Thyroid gland (tissue), 4 donors: ENCODE measurements at regions not wholly inside any gene's neighbourhood (a gene's known extent, or its start where the extent isn't known, plus 50 kb on each side); places are given as distances from the start of the nearest gene placed in this dataset.

ENCODE experiments used
- DNase-seq, 2 donors: peaks; one replicate each; pipeline ENCODE4 v3.0.0-alpha.2; 2019
- H3K27ac ChIP-seq, 3 donors: fragments of 200-600 bp; sonication (generic); 1 replicate in 2 of 3; 2 replicates in 1 of 3; pipeline ENCODE4 v1.5.1; 2016 to 2019; ENCODE audit warnings: mild to moderate bottlenecking in 1 of 3, moderate library complexity in 1 of 3
- H3K27me3 ChIP-seq: fragments of 200-600 bp; sonication (generic); one replicate; pipeline ENCODE4 v1.5.1; 2019
- H3K36me3 ChIP-seq, 2 donors: fragments of 200-600 bp; sonication (generic); one replicate each; pipeline ENCODE4 v1.5.1; 2016 to 2019
- H3K4me1 ChIP-seq, 2 donors: fragments of 200-600 bp; sonication (generic); one replicate each; pipeline ENCODE4 v1.5.1; 2017 to 2019
- H3K4me3 ChIP-seq, 3 donors: fragments of 200-600 bp; sonication (generic); replicated peaks in 1 of 3; 1 replicate in 2 of 3; 2 replicates in 1 of 3; pipeline ENCODE4 v1.5.1; 2016; ENCODE audit warnings: mild to moderate bottlenecking in 1 of 3
- H3K9me3 ChIP-seq: fragments of 200-600 bp; sonication (generic); one replicate; pipeline ENCODE4 v1.5.1; 2017
- POLR2A ChIP-seq, 2 donors: fragments of 450-650 bp; IDR thresholded peaks; one replicate each; pipeline ENCODE4 v1.6.1; 2017; ENCODE audit warnings: antibody characterized with exemption in 2 of 2, mild to moderate bottlenecking in 2 of 2, moderate library complexity in 1 of 2
- WGBS, 2 donors: methylation state at CpG; one replicate each; pipeline ENCODE4 v1.1.5; 2017; 5-methylcytosine and 5-hydroxymethylcytosine counted together
- intact Hi-C: fragments of 100-400 bp; cut with DNase I; formaldehyde crosslinking; loops from one replicate; pipeline ENCODE4 v1.15.1; 2023
- TF ChIP-seq, protein P1 (sequence below), 6 experiments: fragments of 200-600 bp in 3 of 6; fragments of 450-650 bp in 3 of 6; sonication (generic) in 3 of 6; IDR thresholded peaks; one replicate each; pipeline ENCODE4 v1.5.1; 2016 to 2019; ENCODE audit warnings: antibody characterized with exemption in 6 of 6, mild to moderate bottlenecking in 2 of 6, inconsistent platforms in 1 of 6, moderate library complexity in 1 of 6

DNA sequence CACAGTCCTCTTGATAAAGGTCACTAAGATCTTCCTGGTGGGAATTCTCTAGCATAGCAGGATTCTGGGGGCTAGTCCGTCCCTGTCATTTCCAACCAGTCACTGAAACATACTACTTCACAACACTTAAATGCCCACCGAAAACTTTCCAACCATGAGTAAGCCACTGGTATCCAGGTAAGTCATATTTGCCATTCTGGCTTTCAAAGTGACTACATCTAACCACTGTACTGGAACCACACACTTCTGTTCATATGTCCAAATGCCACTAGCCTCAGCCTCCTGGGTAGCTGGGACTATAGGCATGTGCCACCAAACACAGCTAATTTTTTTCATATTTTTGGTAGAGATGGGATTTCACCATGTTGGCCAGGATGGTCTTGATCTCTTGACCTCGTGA, 64.3 kb upstream of the VANGL1 start:
- Histone ChIP-seq H3K4me1 (no peaks in the 10 kb centered on the region), H3K4me3 (no peak overlapping the region), H3K27me3 (no peaks in the 10 kb centered on the region), H3K9me3 (no peaks in the 10 kb centered on the region), H3K36me3 (no peaks in the 10 kb centered on the region), H3K27ac (no peak overlapping the region)
- intact Hi-C loops = no loop called here
- no peak for DNase-seq
- TF ChIP-seq, protein P1, sequence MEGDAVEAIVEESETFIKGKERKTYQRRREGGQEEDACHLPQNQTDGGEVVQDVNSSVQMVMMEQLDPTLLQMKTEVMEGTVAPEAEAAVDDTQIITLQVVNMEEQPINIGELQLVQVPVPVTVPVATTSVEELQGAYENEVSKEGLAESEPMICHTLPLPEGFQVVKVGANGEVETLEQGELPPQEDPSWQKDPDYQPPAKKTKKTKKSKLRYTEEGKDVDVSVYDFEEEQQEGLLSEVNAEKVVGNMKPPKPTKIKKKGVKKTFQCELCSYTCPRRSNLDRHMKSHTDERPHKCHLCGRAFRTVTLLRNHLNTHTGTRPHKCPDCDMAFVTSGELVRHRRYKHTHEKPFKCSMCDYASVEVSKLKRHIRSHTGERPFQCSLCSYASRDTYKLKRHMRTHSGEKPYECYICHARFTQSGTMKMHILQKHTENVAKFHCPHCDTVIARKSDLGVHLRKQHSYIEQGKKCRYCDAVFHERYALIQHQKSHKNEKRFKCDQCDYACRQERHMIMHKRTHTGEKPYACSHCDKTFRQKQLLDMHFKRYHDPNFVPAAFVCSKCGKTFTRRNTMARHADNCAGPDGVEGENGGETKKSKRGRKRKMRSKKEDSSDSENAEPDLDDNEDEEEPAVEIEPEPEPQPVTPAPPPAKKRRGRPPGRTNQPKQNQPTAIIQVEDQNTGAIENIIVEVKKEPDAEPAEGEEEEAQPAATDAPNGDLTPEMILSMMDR (IDR thresholded peaks at IDR 0.05) = no peak
- no peak for TF ChIP-seq POLR2A (IDR thresholded peaks at IDR 0.05)
- WGBS, 2 donors = 87 to 90% methylated on average over 3 of the region's 3 CpGs

GRCh38 chr1:115575661-115576060, 66.1 kb upstream of the VANGL1 start:
- no peak for DNase-seq
- intact Hi-C loops = no loop called here
- TF ChIP-seq, protein P1 (IDR thresholded peaks at IDR 0.05) = no peak
- no peak for TF ChIP-seq POLR2A (IDR thresholded peaks at IDR 0.05)

DNA sequence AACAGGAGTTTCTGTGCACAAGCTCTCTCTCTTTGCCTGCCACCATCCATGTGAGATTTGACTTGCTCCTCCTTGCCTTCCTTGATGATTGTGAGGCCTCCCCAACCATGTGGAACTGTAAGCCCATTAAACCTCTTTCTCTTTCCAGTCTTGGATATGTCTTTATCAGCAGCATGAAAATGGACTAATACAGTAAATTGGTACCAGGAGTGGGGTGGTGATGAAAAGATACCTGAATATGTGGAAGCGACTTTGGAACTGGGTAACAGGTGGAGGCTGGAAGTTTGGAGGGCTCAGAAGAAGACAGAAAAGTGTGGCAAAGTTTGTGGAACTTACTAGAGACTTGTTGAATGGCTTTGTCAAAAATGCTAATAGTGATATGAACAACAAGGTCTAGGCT, 69.1 kb upstream of the VANGL1 start:
- no peak for DNase-seq
- intact Hi-C loops = no loop called here
- Histone ChIP-seq H3K27ac (no peak overlapping the region), H3K9me3 (no peaks in the 10 kb centered on the region), H3K4me1 (no peaks in the 10 kb centered on the region), H3K4me3 (no peak overlapping the region), H3K27me3 (no peaks in the 10 kb centered on the region), H3K36me3 (no peaks in the 10 kb centered on the region)
- TF ChIP-seq POLR2A (IDR thresholded peaks at IDR 0.05) = no peak
- TF ChIP-seq, protein P1 (IDR thresholded peaks at IDR 0.05) = no peak
- 91 to 97% methylated on average over 1 of the region's 1 CpG for WGBS, 2 donors

More at GRCh38 chr1:115575661-115576060, 66.1 kb upstream of the VANGL1 start:
- H3K4me1 ChIP-seq = no peaks in the 10 kb centered on the region
- no peaks in the 10 kb centered on the region for H3K9me3 ChIP-seq
- H3K27ac ChIP-seq = no peak overlapping the region
- H3K36me3 ChIP-seq = no peaks in the 10 kb centered on the region
- H3K4me3 ChIP-seq = no peak overlapping the region
- no peaks in the 10 kb centered on the region for H3K27me3 ChIP-seq

- TF ChIP-seq, protein P1 (IDR thresholded peaks at IDR 0.05) = no peak
- TF ChIP-seq POLR2A (IDR thresholded peaks at IDR 0.05) = no peak
- intact Hi-C loops = no loop called here
- H3K27ac ChIP-seq = no peak overlapping the region
Observed at GRCh38 chr1:115567431-115567830, 74.3 kb upstream of the VANGL1 start.

DNA sequence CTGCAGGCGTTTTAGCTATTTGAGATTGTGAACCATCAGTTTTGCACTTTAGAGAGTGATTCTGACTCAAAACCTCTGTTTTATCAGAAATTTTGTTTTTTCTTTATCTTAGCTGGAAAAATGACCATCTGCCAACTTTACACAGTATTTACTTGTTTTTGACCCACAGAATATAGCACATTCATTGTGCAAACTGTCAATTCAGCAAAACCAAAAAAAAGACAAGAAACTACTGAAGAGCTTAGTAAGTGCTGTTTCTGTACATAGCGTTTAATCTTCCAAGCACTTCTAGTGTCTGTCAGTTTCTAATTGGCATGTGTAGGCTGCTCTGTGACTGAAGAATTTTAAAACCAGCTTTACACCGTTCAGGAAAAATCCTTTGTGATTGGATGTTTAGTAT, 76.0 kb upstream of the VANGL1 start:
- no peaks in the 10 kb centered on the region for H3K36me3 ChIP-seq
- no peaks in the 10 kb centered on the region for H3K9me3 ChIP-seq
- H3K4me3 ChIP-seq = no peak overlapping the region
- no peak overlapping the region for H3K27ac ChIP-seq
- TF ChIP-seq POLR2A (IDR thresholded peaks at IDR 0.05) = no peak
- TF ChIP-seq, protein P1 (IDR thresholded peaks at IDR 0.05) = no peak
- no peaks in the 10 kb centered on the region for H3K4me1 ChIP-seq
- intact Hi-C loops = no loop called here
- H3K27me3 ChIP-seq = no peaks in the 10 kb centered on the region
- no peak for DNase-seq
- WGBS, 2 donors = 58 to 66% methylated on average over 3 of the region's 3 CpGs

More at GRCh38 chr1:115567431-115567830, 74.3 kb upstream of the VANGL1 start:
- no peaks in the 10 kb centered on the region for H3K4me1 ChIP-seq
- DNase-seq = no peak
- H3K27me3 ChIP-seq = no peaks in the 10 kb centered on the region
- no peak overlapping the region for H3K4me3 ChIP-seq
- H3K36me3 ChIP-seq = no peaks in the 10 kb centered on the region
- H3K9me3 ChIP-seq = no peaks in the 10 kb centered on the region
